HG03520 (cell line): ENCODE measurements at regions not wholly inside any gene's neighbourhood (a gene's known extent, or its start where the extent isn't known, plus 50 kb on each side); places are given as distances from the start of the nearest gene placed in this dataset.

Source experiments
- ATAC-seq: cut with Tn5 transposase; IDR thresholded peaks from one replicate; pipeline ENCODE4 v1.9.1; 2021; ENCODE audit warnings: mild to moderate bottlenecking, moderate library complexity; ENCODE audit not compliant: unreplicated experiment

DNA sequence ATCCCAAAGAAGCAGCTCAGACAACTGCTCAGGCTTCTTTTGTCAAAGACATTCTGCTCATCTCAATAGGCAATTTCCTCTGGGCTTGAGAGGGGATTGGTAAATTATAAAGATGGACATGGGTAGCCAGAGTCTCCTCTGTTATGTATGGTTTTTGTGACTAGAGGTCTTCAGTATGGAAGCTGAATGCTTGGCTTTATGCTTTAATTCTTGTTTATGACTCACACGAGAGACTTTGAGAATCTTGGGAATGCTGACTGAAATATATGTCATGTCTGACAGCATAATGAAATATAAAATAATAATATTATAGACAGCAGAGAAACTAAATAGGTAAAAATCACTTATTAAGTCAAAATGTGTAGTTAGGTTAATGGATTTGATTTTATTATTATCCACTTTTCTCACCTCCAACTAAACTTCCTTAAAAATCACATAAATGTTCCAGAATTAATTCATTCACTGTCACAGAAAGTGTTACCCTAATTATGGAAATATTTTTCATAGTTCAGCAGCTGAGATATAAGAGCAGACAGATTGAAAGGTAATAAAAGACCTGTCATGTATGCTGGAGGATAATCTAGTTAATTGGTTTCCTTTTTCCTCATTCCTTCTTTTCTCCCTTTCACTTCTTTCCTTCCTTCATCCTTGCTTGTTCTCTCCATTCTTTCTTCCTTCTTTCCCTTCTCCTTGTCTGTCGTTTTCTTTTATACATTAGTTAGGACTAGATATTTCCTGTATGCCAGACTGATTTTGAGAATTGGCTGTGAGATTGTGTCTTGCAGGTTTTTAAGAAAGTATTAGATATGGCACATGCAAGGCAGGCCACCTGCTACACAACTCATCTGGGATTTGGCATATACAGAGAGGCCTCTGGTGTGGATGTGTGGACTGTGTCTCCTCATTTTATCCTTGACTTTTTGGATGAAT lies 1866.1 kb upstream of the NUDT12 start:
- no peak for ATAC-seq

DNA sequence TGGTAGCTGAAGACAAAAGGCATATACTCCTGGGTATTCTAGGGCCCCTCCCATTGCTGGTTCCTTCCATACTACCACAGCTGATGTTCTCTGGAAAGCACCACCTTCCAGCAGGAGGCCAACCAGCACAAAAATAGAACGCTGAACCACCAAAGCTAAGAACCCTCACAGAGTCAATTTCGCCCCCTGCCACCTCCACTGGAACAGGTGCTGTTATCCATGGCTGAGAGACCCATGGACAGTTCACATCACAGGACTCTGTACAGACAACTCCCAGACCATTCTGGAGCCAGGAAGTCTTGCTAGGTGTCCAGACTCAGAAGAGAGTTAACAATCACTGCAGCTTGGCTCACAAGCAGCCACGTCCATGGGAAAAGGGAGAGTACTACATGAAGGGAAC lies 1851.5 kb upstream of the NUDT12 start:
- ATAC-seq: no peak

GRCh38 chr5:105413406-105413990 lies 1850.9 kb upstream of the NUDT12 start:
- ATAC-seq: no peak

GRCh38 chr5:105409695-105410094 lies 1847.1 kb upstream of the NUDT12 start:
- no peak for ATAC-seq

- ATAC-seq: no peak
Measured at GRCh38 chr5:105407200-105407599, 1844.6 kb upstream of the NUDT12 start.

DNA sequence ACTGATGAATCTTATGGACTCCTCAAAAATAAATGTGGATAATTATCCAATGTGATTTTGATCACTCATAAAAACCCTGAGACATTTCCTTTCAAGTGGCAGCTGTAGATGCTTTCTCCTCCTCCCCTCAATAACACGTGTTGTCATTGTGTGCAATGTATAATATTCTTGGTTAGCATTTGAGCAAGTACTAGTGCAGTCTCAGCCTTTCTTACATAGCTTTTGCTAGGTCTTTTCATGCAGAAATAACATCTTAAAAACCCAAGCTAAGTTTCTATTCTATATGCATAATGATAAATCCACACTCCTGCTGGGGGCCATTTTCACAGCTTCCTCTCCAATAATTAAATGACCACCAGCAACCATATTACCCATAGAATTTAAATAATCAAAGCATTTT lies 1835.2 kb upstream of the NUDT12 start:
- ATAC-seq: no peak

- ATAC-seq: no peak
Measured at GRCh38 chr5:105392710-105393149, 1830.1 kb upstream of the NUDT12 start.

DNA sequence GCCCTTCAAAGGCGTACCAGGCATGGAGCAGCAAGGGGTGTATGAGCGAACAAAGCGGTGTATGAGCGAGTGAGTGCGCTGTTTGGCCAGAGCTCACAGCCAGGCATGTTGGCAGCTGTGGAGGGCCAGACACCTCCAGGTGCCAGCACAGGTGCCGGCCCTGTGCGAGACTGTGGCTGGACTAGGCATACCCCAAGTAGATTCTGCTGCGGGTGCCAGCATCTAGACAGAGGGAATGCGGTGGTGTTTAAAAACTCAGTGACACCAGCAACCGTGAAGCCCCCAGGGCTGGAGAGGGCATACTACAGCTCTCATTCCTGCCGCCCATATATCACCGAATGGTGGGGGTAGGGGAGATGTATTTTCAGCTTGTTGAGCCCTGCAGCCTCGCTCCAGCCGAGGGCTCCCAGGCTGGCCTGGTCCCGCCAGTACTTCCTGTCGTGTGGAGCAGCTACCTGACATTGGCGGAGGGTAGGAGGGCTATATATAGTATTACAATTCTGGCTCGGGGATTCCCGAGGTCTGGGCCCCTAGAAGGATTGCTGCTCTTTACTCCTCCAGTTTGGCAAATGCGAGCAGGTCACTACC lies 1829.6 kb upstream of the NUDT12 start:
- ATAC-seq: no peak

- ATAC-seq: no peak
Measured at GRCh38 chr5:105380126-105380525, 1817.5 kb upstream of the NUDT12 start.

GRCh38 chr5:105371169-105371568 lies 1808.6 kb upstream of the NUDT12 start:
- no peak for ATAC-seq

DNA sequence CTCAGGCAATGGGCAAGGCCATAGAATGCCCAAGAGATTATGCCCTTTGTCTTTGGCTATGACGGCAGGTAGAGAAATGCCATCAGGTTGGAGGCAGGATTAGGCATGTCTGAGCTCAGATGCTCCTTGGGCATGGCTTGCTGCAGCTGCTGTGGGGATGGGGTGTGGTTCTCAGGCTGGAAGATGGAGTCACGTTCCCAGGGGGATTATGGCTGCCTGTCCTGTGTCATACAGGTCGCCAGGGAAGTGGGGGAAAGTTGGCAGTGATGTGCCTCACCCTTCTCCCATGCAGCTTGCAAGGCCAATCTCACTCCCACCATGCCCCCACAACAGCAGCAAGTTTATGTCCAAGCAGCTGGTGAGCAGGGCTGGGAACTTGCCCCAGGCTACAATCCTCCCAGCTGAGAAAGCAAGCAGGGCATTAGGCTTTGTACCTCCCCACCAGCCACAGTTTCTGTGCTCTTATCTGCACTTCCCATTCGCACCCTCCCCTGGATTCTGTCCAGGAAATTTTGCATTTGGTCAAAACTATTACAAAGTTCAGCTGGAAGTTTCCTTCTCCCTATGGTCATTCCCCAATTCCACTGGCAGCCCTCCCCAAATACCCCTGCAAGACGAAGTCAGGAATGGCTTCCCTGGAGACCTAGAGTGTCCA lies 1788.0 kb upstream of the NUDT12 start:
- no peak for ATAC-seq

DNA sequence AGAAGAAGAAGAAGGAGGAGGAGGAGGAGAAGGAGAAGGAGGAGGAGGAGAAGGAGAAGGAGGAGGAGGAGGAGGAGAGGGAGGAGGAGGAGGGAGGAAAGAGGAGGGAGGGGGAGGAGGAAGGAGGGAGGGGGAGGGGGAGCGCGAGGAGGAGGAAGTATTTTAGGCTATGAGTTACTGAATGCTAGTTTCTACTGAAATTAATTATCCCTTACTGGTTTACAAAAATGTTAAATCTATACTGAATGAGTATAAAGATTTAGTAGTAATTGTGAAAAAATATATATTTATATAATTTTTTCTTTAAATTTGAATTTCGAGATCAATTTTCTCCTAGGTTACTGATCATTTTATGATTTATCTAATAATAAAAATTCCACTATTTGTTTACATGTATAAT lies 1769.0 kb upstream of the NUDT12 start:
- no peak for ATAC-seq

- no peak for ATAC-seq
Measured at GRCh38 chr5:105330185-105330584, 1767.6 kb upstream of the NUDT12 start.

GRCh38 chr5:105304859-105305258 lies 1742.3 kb upstream of the NUDT12 start:
- no peak for ATAC-seq

- no peak for ATAC-seq
Measured at GRCh38 chr5:105288946-105289345, 1726.4 kb upstream of the NUDT12 start.

DNA sequence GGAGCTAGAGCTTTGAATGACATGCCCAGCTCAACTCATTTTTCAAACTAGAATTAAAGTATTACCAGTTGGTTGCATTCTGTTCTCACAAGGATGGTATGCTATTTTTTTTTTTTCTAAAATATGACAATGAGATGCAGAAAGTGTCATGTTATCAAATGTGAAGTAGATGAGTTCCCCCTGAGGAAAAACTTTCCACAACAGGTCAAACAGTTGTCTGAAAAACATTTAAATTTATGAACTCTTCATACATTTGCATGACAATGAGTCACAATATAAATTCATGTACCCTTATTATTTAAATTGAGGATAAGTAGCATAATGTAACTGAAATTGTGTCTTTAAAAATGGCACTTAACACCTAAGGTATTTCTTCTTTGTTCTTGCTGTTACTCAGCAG lies 1720.5 kb upstream of the NUDT12 start:
- no peak for ATAC-seq

GRCh38 chr5:105274079-105274478 lies 1711.5 kb upstream of the NUDT12 start:
- no peak for ATAC-seq

DNA sequence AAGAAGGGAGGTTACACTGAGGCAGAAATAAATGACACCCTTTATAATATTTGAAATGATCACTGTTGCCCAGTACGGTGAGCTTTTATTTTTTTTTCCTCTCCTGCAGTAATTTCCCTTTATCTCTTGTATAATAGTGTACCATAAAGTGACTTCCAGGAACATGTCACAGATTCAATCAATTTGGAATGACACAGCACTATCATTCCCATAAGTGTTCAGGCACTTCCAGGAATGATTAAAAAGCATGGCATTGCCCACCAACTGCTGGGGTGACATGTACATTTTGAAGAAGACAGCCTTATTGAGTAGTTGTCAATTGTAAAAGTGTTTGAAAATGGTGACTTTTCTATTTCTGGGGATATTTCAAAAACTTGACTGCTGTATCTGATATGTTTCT lies 1700.9 kb upstream of the NUDT12 start:
- ATAC-seq: no peak

DNA sequence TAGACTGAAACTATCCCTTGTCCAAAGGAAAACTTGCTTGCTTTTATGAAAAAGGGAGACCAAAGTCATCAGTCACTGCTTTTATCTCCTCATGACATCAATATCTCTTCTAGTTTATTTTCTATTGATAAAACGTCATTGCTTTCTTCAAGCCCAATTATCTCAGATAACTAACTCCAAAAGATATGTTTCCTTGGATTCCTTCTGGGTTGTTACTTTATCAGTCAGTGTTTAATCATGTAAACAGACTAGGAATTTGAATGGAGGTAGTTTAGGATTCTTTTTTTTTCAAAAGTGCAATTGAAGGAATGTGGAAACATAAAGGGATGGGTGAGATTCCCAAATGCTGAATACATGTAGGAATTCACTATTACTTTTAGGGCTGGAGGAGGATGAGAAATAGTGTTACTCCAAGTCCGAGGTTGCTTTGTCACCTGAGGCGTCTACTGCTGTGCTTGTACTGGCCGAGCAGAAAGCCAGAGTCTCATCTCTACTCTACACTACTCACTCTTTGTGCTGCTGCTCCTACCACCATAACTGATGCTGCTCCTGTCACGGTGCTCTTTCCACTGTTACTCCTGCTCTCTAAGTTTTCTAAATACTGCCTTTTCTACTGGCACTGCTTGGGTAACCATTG lies 1697.1 kb upstream of the NUDT12 start:
- no peak for ATAC-seq

DNA sequence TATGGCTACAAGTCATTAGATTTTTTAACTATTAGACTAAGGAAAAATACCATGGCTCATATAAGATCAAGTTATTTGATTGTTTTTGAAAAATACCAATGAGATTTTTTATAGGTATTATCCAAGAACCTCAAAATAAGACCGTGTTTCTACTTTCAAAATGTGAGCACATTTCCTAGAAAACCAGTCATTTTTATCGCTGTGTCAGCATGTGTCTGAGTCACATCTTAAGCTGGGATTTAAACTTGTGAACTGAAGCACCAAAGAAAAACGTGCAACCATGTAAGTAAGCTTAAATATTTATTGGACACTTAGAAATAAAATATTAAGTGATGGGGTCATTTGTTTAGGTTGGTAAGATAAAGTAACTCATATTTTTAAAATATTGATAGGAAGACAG lies 1676.0 kb upstream of the NUDT12 start:
- no peak for ATAC-seq
